HG03520 (cell line): ENCODE measurements at regions not wholly inside any gene's neighbourhood (a gene's known extent, or its start where the extent isn't known, plus 50 kb on each side); places are given as distances from the start of the nearest gene placed in this dataset.

Source experiments
- ATAC-seq: cut with Tn5 transposase; IDR thresholded peaks from one replicate; pipeline ENCODE4 v1.9.1; 2021; ENCODE audit warnings: mild to moderate bottlenecking, moderate library complexity; ENCODE audit not compliant: unreplicated experiment

DNA sequence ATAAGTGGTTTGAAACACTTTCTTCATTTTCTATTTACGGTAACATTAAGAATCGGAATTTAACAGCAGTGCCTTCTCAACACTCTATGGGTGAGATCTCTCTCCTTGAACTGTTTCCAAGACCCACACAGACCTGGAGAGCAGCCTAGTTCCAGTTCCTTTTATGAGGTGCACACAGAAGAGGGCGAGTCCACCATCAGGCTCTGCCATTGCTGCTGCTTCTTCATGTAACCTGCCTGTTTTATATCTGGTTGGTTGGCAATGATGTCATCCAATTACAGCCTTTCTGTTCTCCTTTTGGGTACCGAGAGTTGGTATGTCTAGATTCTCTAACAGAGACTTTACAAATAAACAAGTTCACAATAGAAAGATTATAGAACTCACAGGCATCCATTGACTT, 225.7 kb downstream of the UTP18 start:
- no peak for ATAC-seq

DNA sequence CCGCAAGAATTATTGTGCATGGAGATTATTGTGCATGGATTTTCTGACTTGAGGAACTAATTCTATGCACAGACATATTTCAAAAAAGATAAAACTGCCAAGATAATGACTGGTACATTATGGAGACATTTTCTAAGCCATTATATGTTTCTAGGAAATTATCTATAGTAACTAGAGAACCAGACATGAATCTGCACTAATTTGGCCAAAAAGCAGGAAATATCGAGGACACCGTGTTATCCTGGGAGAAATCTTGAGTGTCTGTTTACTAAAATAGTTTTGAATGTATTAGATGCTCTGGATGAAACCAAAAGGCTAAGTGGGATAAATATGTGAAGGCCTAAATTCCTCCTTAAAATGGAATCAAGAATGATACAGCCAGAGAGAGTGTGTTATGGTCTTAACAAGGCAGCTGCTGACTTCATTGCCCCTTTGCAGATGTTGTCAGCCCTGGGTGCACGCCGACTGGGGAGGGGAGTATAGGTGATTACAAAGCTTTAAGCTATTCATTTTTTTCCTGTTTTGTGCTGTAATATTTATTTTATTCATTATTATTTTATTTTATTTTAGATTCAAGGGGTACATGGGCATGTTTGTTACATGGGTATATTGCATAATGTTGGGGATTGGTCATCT, 226.7 kb downstream of the UTP18 start:
- ATAC-seq = no peak

DNA sequence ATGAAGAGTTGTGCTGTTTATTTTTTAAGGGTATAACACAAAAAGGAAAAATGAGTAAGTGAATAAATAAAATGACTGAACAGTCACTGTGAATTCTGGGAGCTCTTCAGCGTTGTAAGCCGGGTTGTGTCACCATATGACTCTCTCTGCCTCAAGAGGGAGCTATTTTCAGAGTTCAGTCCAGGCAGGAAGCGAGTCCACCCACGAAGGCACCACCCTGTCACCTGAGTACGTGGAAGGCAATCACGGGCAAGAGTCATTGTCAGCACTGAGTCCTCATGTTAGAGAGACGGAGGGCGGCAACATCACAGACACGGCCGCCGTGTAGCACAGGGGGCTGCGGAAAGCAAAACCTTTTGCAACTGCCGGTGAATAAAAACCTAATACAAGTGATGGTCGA, 227.6 kb downstream of the UTP18 start:
- ATAC-seq = no peak

DNA sequence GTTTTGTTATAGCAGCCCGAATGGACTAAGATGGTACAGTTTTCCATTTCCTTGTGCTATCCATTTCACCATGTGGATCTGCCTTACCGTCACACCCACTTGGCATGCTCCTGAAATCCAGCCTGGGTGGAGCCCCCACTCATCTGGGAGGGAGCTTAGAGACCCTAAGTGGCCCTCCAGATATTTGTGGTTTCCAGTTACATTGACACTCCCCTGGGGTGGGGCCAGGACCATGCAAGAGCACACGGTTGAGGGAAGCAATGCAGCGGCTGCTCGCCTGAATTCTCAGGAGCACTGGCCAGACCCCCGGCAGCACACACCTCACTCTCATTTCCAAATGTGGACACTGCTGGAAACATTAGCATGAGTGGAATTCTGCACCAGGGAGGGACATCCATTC, 231.1 kb downstream of the UTP18 start:
- no peak for ATAC-seq

DNA sequence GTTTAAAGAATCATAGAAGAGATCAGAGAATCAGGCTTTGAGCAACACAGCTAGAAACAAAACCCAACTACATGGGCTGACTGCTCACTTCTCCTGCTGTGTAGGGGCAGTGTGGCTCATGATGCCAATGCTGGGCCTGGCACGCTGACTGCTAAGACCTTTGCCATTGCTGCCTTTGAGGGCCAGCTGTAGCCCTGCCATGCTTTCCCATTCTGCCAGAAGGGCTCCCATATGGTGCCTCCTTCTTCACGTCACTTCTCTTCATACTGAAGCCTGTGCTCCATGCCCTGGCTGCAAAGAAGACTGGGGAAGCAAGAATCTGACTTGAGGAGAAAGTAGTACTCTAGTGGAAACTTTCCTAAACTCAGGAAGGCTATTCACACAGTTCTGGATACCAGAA, 232.9 kb downstream of the UTP18 start:
- ATAC-seq = no peak

DNA sequence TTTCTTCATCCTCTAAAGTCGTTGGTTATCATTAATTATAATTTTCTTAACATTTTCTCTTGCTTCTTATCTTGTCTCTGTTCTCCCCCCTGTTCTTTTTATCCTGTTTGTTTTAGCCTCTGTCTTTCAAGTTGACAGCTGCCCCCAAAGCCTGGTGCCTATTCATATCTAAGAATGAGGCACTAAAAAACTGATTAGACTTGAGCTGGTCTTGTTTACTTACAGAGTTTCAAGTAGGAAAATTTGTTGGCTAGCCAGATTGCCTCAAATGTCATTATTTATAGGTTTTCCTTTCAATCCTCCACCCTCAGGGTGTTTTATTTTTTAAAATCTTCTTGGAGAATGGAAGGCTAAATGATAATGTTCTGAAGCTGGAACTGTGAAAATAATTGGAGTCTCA, 236.0 kb downstream of the UTP18 start:
- ATAC-seq = no peak

DNA sequence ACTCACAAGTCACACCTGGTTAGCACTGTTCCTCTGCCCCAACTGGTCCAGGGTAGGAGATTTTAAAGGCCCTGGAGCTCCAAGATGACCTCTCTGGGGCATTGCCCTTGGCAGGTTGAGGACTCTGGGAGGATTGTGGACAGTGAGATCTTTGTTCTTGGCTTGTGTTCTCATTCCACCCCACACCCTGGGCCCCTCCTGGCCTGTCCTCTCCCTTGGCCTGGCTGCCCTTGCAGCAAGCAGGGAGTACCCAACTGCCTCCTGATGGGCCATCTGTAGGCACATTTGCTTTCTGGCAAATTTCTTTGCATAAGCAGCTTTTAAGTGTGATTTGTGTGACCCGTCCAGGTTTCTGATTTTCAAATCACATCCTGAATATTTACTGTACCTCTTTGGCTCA, 239.6 kb downstream of the UTP18 start:
- no peak for ATAC-seq

DNA sequence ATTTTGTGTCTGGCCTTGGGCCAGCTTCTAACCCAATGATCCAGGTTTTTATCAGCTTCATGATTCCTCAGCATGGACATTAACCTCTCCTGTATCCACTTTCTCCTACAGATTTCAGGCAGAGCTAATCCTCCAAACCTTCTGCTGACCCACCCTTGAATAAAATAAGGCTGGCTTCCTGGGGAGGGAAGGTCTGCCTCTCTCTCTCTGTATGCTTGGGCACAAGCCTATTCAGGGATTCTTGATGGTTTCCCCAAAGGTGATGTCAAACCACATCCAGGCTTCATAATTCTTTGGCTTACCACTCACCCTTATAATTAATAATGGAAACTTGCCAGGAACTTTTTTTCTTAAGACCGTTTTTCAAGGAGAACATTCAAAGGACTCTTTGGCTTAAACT, 240.1 kb downstream of the UTP18 start:
- ATAC-seq = no peak

DNA sequence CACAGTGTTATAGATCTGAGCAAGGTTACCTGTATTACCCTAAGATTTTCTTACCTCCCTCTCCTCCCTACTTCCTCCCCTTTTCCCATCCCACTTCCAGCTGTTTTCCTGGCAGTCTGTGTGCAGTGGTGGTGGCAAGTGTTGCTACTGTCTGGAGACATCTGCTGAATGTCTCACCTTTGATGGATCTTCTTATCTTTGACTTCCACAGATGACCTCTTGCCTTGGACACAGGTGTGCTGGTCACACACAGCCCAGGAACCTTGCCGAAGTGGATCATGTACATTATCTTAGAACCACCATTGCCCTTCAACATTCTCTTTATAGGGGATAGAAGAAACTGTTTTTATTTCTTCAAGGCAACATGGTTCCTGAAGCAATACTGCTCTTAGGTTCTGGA, 245.1 kb downstream of the UTP18 start:
- ATAC-seq = no peak

DNA sequence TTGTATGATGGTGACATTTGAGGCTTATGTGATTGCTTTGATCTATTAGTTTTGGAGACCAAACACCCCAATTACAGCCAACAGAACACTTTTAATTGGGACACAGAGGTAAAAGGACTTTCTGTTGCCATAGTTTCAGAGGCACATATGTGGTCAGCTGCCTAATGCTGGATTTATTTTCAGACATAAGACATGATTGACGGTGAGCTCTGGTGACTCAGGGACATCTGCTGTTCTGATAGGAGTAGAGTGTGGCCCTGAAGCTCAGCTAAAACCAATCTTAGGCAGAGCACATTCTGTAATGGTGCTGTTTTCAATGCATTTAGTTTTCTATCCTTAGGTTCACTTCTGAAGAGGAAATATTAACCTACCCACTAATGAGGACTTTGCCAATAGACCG, 247.1 kb downstream of the UTP18 start:
- no peak for ATAC-seq

DNA sequence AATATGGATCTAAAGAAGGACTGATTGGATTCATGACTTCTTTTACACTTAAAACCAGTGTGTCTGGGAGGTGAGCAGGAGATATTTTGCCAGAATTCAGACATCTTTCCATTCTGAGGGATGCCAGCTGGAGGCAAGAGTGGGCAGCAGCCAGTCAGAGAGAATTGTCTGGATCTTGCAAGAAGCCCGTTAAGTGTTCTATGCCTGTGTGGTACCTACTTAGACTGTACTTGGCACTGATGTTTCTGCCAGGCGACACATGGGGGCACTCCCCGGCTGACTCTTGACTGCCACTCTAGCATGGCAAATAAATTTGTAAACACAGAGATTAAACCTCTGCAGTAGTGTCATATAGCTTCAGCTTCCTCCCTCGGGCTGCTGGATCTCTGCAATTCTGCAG, 247.7 kb downstream of the UTP18 start:
- ATAC-seq = no peak

DNA sequence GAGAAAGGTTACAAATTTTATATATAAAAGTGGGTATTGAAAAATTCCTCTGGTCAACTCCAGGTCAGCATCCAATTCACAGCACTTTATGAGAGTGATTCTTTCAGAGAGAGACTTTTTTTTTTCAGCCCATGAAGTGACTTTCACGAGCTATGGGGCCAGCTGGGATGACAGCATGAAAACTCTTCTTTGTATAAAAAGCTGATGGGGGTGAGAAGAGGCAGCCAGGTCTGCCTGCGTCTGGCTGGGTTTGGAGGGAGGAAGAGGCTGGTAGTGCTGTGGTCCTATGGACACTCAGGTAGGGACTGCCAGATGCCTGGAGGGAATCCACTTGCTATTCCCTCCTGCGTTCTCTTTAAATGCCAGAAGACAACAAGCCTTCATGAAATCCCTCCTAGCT, 250.6 kb downstream of the UTP18 start:
- ATAC-seq = no peak

DNA sequence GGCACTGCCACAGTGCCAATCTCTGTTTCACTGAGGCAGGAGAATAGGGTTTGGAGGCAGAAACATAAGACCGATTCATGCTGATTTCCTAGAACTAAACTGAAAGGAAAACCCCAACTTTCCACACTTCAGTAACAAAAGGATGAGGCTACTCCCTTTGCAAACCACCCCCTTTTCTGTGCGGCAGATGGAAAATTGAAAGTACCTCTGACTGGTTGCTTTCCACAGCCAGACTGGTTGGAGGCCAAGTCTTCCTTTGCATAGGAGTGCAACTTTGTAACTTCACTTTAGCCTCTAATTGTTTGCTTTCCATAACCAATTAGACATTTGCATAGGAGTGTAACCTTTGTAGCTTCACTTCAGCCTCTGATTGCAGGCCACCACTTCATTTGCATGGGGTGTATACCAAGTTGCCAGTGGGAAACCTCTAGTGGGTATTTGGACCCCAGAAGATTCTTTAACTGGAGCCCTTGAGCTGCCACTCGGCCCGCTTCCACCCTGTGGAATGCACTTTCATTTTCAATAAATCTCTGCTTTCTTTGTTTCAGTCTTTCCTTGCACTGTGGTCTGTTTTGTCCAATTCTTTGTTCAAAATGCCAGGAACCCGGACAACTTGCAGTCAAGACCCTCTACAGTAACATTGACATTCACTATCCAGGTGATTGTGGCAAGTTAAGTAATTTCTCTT, 252.0 kb downstream of the UTP18 start:
- no peak for ATAC-seq

DNA sequence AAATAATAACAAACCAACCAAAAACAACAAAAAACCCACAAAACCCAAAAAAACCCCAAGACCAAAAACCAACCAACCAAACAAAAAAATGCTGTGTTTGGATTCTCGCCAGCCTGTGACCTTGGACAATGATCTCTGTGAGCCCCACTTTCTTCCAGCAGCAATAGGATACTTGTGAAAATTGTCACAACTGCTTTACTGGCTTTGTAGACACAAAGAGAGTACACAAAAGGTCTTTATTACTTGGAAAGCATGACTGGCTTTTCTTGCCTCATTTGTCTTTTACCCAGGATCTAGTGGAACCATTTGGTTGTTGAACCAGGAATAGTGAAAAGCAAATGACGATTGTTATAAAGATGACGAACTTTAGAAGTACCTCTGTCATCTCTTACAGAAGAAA, 256.6 kb downstream of the UTP18 start:
- no peak for ATAC-seq

DNA sequence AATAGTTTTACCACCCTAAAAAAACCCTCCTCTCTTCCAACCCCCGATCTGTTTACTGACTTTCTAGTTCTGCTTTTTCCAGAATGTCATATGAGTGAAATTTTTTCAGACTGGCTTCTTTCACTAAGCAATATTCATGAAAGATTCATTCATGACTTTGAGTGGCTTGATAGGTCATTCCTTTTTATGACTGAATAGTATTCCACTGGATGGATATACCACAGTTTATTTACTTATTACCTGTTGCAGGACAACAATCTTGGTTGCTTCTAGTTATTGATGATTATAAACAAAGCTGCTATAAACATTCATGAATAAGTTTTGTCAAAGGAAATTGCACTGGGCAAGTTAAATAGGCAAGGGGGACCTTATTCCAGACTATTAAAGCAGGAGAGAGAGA, 264.2 kb downstream of the UTP18 start:
- no peak for ATAC-seq

DNA sequence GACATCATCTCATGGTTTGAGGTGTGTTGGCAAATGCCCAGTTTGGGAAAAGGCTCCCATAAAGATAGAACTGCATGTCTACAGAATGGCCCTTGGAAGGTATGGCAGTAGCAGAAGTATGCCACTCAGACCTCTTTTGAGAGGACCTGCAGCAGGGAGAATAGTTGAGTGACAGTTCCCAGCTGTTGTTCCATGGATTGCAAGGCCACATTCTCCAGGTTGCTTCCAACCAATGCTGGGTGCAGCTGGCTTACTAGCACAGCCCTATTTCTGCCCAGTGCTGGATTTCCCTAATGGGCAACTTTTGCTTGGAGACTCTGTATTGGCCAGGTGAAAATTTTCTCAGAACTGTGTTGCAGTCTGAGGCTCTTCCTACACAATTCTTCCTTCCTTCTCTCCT, 266.2 kb downstream of the UTP18 start:
- no peak for ATAC-seq

DNA sequence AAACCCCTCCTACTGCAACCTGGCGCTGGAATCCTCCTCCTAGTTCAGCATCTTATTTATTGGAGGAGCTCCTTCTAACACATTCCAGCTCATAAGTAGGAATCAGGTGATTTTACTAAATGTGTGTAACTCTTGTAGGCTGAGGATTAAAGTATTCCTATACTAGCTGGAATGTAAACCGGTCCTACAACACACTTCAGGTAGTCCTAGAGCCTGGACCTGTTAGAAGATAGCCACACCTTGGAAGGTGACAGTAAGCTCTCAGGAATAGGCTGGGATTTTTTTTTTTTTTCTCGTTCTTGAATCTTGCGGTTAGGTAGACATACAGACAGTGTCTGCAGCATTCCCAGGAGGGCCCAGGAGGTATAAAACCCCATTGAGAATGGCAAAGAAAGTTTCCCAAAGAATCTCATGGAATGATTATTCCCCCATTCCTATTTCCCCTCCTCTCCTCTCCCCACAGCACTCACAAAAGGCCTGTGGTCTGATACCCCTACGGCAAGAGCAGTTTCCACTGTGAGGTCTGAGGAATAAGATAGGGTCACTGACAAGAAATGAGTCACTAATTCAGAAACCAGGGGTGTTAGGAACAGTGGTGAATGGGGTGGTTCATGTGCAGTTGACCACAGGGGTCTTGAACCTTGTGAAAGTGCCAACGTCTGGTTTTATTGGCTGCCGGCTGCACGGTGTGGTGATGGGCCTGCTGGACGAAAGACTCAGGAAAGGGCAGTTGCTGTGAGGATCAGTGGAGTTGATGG, 267.1 kb downstream of the UTP18 start:
- ATAC-seq = no peak

DNA sequence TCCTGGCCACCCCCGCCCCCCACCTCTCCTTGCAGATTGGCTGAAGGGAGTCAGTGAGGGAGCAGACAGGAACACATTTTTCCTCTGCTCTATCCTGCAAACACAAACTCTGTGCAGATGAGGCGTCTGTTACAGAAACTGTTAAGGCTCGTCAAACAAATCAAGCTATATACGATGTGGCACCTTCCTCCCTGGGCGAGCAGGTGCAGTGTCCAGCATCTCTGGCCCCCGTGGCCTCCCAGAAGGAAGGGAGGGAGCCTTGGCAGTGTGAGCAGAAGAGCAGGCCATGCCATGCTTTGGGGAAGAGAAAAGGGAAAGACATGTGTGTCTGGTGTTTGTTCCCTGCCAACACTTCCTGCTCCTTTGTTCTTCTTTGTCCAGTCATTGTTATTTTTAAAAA, 267.8 kb downstream of the UTP18 start:
- no peak for ATAC-seq

DNA sequence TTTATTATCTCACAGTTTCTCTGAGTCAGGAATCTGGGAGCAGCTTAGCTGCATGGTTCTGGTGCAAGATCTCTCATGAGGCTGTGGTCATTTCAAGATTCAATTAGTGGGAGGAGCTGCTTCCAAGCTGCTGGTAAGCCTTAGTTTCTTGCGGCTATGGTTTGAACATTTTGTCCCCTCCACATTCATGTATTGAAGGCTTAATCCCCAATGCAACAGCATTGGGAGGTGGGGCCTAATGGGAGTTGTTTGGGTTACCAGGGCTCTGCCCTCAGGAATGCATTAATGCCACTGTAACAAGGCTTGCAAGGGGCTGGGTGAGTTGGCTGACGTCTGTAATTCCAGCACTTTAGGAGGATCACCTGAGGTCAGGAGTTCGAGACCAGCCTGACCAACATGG, 272.9 kb downstream of the UTP18 start:
- ATAC-seq = no peak

DNA sequence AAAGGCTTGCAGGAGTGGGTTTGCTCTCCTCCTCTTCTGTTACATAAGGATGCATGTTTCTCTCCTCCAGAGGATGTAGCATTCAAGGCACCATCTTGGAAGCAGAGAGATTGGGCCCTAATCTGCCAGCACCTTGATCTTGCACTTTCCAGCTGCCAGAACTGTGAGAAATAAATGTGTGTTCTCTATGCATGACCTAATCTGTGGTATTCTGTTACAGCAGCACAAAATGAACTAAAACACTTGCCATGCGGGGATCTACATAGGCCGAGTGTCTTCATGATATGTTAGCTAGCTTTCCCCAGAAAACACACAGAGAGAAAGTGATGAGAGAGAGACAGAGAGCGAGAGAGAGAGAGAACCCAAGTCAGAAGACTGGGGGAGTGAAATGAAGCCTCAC, 273.5 kb downstream of the UTP18 start:
- no peak for ATAC-seq

DNA sequence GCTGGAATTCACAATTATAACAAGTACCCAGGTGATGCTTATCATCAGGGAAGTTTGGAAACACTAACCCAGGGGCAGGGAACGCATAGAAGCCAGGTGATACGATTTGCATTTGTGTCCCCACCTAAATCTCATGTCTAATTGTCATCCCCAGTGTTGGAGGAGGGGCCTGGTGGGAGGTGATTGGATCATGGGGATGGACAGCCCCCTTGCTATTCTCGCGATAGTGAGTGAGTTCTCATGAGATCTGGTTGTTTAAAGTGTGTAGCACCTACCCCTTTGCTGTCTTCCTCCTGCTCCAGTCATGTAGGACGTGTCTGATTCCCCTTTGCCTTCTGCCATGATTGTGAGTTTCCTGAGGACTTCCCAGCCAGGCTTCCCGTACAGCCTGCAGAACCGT, 276.3 kb downstream of the UTP18 start:
- no peak for ATAC-seq

DNA sequence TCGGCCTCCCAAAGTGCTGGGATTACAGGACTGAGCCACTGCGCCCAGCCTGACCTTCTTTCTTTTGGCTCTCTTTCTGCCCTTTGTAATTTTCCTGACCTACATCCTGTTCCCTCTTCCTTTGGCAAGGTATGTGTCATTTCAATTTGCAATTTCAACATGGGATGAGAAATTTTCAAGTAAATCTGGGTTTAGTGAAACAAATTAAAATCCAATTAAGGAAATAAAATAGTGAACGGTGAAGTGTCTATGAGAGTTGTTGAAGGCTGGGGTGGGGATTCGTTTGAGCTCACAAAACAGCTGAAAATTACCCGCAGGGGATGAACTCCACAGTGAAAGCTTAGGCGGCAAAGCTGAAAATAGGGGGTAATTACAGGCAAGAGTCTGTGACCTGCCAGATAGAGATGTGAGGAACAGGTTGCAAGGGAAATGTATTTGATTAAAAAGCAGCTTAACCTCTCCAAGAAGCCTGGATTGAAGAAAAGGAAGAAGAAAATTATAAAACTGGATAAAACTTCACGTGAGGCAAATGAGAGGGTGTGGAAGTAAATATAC, 277.7 kb downstream of the UTP18 start:
- ATAC-seq = no peak
